Left colon (tissue), 2 donors: ENCODE measurements at regions not wholly inside any gene's neighbourhood (a gene's known extent, or its start where the extent isn't known, plus 50 kb on each side); places are given as distances from the start of the nearest gene placed in this dataset.
"Not testable (repeated sequence)": the region's sequence is repeated elsewhere in the genome, so short reads cannot be mapped to it uniquely, and the experiment has no call there.

Experiments used
- ATAC-seq: fragments of 200-7000 bp; cut with Tn5 transposase; one replicate; pipeline ENCODE4 v1.9.1; 2020; ENCODE audit warnings: mild to moderate bottlenecking, moderate library complexity
- DNase-seq, 2 donors: peaks; one replicate each; pipeline ENCODE4 v3.0.0-alpha.2; 2020
- intact Hi-C, 2 donors: fragments of 100-400 bp; cut with DNase I in 1 of 2; cut with micrococcal nuclease in 1 of 2; formaldehyde crosslinking; loops; one replicate each; pipeline versions ENCODE4 v1.11.2 to v1.14.0; 2022; cut with DNase I, micrococcal nuclease
- donor health status: DM: no; HTN: no; CAD: no.
- donor health status: DM: yes; HTN: yes; CAD: no.

DNA sequence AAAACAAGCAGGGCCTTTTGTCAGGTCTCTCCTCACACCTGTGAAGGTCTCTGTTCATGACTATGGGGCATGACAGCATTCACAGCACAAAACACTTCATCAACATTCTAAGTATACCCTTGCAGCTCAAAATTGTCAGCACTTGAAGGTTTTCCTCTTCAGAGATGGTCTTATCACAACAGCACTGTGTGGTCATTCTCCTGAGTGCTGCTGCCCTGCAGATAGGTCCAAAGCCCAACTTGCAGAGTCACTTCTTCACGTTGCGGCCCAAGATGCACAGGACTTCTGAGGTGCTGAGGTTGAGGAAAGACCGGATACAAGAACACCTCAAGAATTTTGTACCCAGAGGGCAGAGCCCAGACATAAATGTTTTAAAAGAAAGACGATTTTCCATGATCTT is 574.5 kb downstream of the UQCRFS1 start:
- no peak for DNase-seq
- ATAC-seq = no peak
- intact Hi-C loops = no loop called here

DNA sequence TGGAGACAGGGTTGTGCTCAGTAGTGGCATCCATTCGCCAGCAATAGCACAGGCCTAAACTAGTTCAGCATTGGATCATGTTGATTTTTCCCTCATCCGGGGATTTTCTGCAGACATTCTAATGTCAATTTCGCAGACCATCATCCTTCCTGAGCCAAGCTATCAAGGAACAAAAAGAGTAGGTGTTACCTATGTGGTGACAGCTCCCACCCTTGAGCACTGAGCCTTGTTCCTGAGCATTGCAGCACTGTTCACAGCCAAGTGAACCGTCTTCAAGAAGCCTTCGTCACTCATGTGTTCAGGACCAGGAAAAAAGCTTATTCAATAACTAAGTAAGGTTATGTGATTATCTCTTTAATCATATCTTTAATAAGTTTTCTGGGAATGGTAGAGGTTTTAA is 576.2 kb downstream of the UQCRFS1 start:
- no peak for ATAC-seq
- intact Hi-C loops = no loop called here
- DNase-seq = no peak

DNA sequence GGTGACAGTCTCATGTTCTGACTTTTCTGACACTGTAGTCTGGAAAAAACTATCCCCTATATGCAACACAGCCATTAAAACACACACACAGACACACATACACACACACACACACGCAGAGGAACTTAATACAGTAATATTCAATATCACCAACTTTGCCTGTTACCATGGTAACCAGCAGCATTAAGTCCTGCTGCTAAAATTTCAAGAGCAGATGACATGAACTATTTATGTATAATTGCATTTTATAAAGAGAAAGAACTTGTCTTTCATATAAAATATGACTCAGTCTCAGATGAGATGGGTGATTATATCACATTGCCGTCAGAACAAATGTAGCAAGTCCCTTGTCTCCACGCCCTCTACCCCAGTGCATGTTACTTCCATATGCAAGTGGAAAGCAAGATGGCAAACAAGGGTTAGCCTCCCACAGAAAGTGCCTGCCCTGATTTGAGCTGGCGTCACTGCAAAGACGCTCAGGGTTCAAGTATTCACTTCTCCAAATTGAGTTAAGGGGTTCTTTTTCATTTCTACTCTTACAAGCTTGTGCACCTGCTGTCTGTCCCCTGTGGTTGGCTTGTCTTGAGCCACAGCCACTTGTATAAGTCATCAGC is 576.8 kb downstream of the UQCRFS1 start:
- intact Hi-C loops = no loop called here
- DNase-seq (no peak), ATAC-seq (no peak)

DNA sequence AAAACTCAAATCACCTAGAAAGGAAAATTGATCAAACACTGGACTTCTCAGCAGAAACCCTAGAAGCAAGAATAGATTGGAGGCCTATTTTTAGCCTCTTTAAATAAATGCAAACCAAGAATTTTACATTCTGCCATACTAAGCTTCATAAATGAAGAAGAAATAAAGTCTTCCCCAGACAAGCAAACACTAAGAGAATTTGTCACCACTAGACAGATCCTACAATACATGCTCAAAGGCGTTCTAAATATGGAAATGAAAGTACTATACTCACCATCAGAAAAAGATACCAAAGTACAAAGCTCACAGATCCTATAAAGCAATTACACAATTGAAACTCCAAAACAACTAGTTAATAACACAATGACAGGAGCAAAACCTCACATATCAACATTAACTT is 578.1 kb downstream of the UQCRFS1 start:
- intact Hi-C loops = loop anchor here in 1 of 2 donors (5.0 kb wide), 1 partner anchor 168 kb away; no protein-coding TSS in a partner anchor
- ATAC-seq (no peak), DNase-seq (no peak)

DNA sequence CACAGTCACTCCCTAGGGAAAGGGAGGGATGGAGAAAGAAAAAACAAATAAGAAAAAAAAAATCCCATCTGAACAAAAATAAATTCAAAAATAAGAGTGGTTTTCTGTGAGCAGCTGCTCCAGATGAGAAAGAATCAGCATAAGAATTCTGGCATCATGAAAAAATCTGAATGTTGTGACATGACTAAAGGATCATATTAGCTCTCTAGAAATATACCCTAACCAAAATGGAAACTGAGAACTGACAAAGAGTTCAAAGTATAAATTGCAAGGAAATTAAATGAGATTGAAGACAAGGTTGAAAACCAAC is 579.0 kb downstream of the UQCRFS1 start:
- ATAC-seq (no peak), DNase-seq (no peak)
- intact Hi-C loops = loop anchor here in 1 of 2 donors (5.0 kb wide), 1 partner anchor 167 kb away; no protein-coding TSS in a partner anchor

DNA sequence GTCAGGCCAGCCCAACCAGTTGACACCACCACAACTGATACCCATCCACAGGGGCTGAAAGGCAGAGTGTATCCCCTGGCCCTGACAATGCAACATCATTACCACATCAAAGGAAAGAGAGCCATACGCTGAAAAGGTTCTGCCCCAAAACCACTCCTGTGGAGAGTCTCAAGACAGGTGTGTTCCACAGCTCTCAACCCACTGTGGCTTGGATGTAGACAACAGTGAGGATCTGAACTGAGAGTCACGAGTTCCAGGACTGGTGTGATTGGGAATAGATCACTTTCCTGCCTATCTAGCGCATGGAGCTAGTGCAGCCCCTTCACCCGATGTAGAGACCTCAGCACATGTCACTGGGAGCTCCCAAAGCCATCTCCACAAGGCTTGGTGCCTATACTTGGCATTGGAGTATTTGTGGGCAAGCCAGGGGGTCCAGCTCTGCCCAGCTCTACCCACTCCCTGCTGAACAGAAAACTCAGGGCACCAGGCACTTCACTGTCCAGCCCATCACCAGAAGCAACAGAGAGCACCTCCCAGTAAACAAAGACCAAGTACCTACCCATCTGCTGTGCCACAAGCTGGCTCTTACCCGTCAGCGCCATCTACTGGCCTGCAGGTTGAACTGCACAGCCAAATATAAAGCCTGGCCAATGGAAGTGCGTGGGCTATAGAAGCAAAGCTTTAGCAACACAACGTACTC is 579.5 kb downstream of the UQCRFS1 start:
- ATAC-seq (peak; percentile 97), DNase-seq (peak in 1 of 2 donors; percentile 49)
- intact Hi-C loops = loop anchor here in 1 of 2 donors (5.0 kb wide), 1 partner anchor 166 kb away; no protein-coding TSS in a partner anchor

DNA sequence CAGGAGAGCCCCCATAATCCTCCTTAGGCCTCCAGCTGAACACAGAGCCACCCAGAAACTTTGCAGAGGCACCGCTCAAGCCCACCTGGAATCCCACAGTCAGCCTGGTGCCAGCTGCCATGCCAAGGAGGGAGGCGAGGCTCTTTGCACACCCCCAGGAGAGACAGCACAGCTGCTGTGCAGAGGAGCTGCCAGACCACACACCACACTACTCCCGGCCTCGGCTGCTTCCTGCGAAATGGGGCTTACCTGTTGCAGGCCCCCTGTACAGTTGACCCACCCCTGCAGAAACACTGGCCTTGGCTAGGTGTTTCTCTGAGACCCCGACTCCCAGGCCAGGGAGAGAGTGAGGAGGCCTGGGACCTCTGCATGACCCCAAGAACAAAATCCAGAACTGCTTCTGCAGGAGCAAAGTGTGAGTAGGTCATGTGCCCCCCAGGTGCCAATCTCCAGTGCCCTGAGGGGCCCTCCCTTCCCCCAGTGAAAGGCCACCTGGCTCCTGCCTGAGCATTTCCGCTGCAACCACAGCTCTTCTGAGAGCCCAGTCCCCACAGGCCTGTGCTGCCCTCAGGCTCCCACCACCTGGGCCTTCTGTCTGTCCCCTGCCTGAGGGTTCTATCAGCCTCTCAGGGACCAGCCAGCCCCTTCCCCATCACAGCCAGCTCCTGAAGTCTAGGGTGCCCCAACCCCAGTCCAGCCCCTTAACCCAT is 580.4 kb downstream of the UQCRFS1 start:
- intact Hi-C loops = loop anchor here in 1 of 2 donors (5.0 kb wide), 1 partner anchor 165 kb away; no protein-coding TSS in a partner anchor
- DNase-seq = no peak
- ATAC-seq = no peak

DNA sequence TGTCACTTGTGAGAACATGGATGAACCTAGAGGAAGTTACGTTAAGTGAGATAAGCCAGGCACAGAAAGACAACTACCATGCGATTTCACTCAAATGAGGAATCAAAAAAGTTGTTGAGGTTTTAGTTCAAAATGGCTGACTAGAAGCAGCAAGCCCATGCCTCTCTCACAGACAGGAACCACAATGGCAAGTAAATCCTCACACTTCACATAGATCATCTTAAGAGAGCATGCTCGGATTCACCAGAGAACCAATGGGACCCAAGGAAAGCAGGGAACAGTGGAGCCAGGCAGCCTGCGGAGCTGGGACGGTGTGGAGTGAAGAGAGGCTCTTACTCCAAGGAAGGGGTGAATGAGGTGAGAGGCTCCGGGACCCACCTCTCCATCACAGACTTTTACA is 581.0 kb downstream of the UQCRFS1 start:
- intact Hi-C loops = loop anchor here in 1 of 2 donors (5.0 kb wide), 1 partner anchor 165 kb away; no protein-coding TSS in a partner anchor
- no peak for ATAC-seq
- DNase-seq = no peak

DNA sequence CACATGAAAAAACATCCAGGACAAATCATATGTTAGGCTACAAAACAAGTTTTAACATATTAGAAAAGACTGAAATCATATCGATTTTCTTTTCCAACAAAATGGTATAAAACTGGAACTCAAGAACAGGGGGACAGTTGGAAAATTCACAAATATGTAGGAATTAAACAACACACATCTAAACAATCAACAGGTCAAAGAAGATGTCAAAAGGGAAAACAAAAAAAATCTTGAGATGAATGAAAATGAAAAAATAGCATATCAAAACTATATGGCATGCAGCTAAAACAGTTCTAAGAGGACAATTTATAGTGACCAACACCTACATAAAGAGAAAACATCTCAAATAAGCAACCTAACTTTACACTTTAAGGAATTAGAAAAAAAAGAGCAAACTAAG is 585.3 kb downstream of the UQCRFS1 start:
- intact Hi-C loops = no loop called here
- no peak for ATAC-seq
- DNase-seq = no peak

DNA sequence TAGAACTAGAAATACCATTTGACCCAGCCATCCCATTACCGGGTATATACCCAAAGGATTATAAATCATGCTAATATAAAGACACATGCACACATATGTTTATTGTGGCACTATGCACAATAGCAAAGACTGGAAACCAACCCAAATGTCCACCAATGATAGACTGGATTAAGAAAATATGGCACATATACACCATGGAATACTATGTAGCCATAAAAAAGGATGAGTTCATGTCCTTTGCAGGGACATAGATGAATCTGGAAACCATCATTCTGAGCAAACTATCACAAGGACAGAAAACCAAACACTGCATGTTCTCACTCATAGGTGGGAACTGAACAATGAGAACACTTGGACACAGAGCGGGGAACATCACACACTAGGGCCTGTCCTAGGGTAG is 586.5 kb downstream of the UQCRFS1 start:
- intact Hi-C loops, ATAC-seq, DNase-seq: not testable (repeated sequence)

DNA sequence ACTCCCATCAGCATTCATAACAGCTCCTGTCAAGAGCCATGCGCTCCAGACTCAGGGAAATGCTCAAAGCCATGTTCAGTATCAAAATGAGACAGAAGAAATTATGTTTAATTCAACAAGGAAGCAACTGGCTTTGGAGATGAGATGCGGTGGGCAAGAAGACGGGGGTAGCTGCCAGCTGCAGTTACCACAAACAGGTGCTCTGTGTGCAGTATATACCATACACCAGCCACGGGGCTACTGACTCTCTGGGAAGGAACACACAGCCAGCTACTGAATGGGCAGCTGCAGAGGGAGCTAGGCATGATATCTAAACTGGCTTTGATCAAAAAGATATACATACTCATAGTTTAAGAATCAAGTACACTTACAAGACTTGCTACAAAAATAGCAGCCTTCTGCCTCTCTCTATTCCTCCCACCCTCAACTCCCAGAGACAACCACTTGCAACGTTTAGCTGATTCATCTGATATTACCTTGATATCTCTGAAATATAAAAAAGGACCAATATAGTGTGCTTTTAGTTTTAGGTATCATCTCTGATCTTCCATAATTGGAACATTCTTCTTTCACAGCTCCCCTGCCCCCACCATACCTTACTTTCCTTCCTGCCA is 593.0 kb downstream of the UQCRFS1 start:
- DNase-seq (no peak), ATAC-seq (no peak)
- intact Hi-C loops = no loop called here

DNA sequence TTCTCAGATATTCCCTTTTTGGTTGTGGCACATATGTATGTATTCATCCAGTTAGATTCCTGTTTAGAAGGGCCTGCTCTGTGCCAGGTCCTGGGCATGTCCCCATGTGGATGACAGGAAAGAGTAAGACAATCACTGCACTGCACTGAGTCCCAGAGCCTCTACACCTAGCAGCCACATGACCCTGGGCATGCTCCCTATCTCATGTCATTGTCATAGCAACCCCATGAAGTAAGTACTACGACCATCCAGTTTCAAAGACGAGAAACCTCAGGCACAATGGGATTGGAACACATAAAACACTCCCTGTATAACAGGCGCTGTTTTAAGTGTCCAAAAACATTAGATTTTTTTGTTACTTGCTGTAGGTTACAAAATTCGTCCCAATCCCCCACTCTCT is 594.4 kb downstream of the UQCRFS1 start:
- ATAC-seq (no peak), DNase-seq (no peak)
- intact Hi-C loops = no loop called here

DNA sequence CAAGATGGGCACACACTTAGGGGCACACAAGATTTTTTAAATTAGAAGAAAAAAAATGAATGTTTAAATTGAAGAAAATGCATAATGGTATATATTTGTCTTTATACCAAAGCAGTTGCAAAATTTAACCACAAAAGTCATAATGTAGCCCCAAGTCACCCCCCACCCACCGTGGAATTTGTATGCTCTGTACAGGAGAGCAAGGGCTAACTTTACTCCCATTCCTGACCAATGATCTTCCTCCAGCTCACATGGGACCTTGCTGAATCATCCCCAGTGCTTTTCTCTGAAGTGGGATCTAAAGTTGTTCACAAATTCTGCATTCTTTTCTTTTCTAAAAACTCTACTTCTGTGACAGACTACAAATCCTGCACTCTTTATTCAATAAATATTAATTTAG is 597.0 kb downstream of the UQCRFS1 start:
- DNase-seq (no peak), ATAC-seq (no peak)
- intact Hi-C loops = no loop called here

DNA sequence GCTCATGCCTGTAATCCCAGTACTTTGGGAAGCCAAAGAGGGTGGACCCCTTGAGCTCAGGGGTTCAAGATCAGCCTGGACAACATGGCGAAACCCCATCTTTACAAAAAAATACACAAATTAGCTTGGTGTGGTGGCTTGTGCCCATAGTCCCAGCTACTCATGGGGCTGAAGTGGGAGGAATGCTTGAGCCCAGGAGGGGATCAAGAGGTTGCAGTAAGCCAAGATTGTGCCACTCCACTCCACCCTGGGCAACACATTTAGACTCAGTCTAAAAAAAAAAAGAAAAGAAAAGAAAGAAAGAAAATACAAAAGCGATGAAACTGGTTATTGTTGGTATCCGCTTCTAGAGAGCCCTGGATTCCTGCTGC is 597.4 kb downstream of the UQCRFS1 start:
- ATAC-seq (no peak), DNase-seq (no peak)
- intact Hi-C loops = no loop called here

DNA sequence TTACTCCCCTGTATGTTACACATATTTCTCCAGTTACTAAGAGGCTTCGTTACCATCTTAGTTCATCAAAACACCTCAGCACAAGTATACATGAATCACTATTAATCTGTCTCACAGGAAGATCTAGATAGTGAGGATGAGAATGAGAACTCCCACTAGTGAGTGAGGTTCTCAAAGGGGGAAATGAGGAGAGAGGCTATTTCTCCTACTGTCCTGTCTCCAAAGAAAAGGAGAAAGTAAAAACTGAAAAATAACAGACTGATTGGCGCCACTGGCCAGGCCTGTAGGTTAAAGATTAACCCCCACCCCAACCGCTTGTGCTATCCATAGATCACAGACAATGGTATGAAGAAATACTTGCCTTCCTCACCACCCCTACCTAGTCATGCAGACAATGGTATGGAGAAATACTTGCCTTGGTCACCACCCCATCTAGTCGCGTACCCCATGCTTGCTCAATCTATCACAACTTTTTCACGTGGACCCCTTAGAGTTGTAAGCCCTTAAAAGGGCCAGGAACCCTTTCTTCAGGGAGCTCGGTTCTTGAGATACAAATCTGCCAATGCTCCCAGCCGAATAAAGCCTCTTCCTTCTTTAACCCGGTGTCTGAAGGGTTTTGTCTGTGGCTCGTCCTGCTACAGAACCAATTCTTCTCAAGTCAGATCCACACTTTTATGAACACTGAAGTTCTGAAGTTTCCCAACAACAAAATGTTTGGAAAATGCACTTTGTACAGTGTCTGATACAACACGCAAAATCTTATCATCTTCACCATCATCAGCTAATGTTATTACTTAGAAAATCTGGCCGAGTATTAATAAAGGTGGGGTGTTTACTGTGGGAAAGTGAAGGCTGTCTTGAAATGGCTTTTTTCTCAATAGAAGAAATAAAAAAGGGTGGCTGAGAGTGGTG is 598.1 kb downstream of the UQCRFS1 start:
- DNase-seq (no peak), ATAC-seq (no peak)
- intact Hi-C loops = no loop called here

DNA sequence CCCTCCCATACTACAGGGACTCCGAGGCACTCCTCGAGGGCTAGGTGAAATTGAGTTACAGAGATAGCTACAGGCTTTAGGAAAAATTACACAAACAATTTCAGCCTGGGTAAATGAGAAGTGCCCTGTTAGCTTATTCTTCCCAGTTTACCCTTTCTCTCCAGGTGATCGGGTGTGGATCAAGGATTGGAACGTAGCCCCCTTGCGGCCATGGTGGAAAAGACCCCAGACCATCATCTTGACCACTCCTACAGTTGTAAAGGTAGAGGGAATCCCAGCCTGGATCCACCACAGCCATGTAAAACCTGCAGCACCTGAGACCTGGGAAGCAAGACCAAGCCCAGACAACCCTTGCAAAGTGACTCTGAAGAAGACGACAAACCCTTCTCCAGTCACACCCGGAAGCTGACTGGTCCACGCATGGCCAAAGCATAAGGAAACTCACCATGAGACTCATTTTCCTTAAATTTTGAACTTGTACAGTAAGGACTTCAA is 600.6 kb downstream of the UQCRFS1 start:
- ATAC-seq = no peak
- intact Hi-C loops = no loop called here
- DNase-seq = no peak

DNA sequence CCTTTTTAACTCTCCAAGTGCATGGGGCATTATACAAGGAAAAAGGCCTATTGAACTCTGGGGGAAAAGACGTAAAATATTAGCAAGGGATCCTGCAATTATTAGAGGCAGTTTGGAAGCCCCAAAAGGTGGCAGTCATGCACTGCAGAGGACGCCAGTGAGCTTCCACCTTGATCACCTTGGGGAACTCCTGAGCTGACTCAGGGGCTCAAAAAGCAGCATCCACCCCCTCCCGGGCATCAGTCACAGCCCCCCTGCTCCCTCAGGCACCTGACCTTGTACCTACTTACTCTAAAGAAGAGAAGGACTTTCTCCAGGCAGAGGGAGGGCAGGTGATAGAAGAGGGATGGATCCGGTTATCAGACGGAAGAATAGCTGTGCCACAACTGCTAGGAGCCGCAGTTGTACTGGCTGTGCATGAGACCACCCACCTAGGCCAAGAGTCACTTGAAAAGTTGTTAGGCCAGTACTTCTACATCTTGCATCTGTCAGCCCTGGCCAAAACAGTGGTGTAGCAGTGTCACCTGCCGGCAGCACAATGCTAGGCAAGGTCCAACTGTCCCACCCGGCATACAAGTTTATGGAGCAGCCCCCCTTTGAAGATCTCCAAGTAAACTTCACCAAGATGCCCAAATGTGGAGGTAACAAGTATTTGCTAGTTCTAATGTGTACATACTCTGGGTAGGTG is 601.6 kb downstream of the UQCRFS1 start:
- DNase-seq, intact Hi-C loops, ATAC-seq: not testable (repeated sequence)

DNA sequence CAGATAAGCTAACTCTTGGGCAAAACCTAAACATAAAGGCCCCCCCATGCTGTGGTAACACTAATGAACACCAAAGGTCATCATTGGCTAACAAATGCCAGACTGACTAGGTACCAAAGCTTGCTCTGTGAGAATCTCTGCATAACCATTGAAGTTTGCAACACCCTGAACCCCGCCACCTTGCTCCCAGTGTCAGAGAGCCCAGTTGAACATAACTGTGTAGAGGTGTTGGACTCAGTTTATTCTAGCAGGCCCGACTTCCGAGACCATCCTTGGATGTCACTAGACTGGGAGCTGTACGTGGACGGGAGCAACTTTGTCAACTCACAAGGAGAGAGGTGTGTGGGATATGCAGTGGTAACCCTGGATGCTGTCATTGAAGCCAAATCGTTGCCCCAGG is 602.2 kb downstream of the UQCRFS1 start:
- ATAC-seq (no peak), DNase-seq (no peak)
- intact Hi-C loops = no loop called here
